Lung (tissue), 11 donors: ENCODE measurements at regions not wholly inside any gene's neighbourhood (a gene's known extent, or its start where the extent isn't known, plus 50 kb on each side); places are given as distances from the start of the nearest gene placed in this dataset.

Experiments
- ATAC-seq: fragments of 200-7000 bp; cut with Tn5 transposase; one replicate; pipeline ENCODE4 v1.9.1; 2020; ENCODE audit warnings: moderate number of reproducible peaks; ENCODE audit not compliant: insufficient read depth, low FRiP score
- DNase-seq, 3 donors: peaks; one replicate each; pipeline ENCODE4 v3.0.0-alpha.2; 2013 to 2017
- H3K27ac ChIP-seq, 2 donors: one replicate each; pipeline ENCODE4 v1.5.1; 2013; ENCODE audit warnings: mild to moderate bottlenecking in 2 of 2, moderate library complexity in 2 of 2, control low read depth in 1 of 2, inconsistent platforms in 1 of 2, low read depth in 1 of 2, low read length in 1 of 2
- H3K27me3 ChIP-seq, 3 donors: one replicate each; pipeline ENCODE4 v1.5.1; 2013; ENCODE audit warnings: low read length in 2 of 3; ENCODE audit not compliant: control insufficient read depth in 3 of 3, insufficient read depth in 3 of 3
- H3K36me3 ChIP-seq, 4 donors: one replicate each; pipeline ENCODE4 v1.5.1; 2013; ENCODE audit warnings: low read length in 4 of 4, mild to moderate bottlenecking in 1 of 4, moderate library complexity in 1 of 4; ENCODE audit not compliant: control insufficient read depth in 4 of 4, insufficient read depth in 4 of 4
- H3K4me1 ChIP-seq, 5 donors: one replicate each; pipeline ENCODE4 v1.5.1; 2013; ENCODE audit warnings: low read length in 5 of 5, mild to moderate bottlenecking in 2 of 5, moderate library complexity in 1 of 5; ENCODE audit not compliant: control insufficient read depth in 5 of 5, insufficient read depth in 5 of 5
- H3K4me3 ChIP-seq: one replicate; pipeline ENCODE4 v1.5.1; 2013; ENCODE audit warnings: mild to moderate bottlenecking, control low read depth, moderate library complexity
- H3K9ac ChIP-seq, 2 donors: one replicate each; pipeline ENCODE4 v1.5.1; 2013; ENCODE audit warnings: low read length in 2 of 2, control low read depth in 1 of 2; ENCODE audit not compliant: insufficient read depth in 1 of 2
- H3K9me3 ChIP-seq, 4 donors: one replicate each; pipeline ENCODE4 v1.5.1; 2013; ENCODE audit warnings: low read length in 3 of 4, mild to moderate bottlenecking in 1 of 4, moderate library complexity in 1 of 4; ENCODE audit not compliant: control insufficient read depth in 4 of 4, insufficient read depth in 3 of 4
- CTCF ChIP-seq: IDR thresholded peaks from 2 replicates; pipeline ENCODE4 v1.5.1; 2012; ENCODE audit warnings: mild to moderate bottlenecking; ENCODE audit errors: control extremely low read depth, extremely low read depth
- WGBS, 2 donors: extraction: QIAGEN DNeasy Blood & Tissue Kit; methylation state at CpG; one replicate each; pipeline ENCODE4 v1.1.7; 2013; 5-methylcytosine and 5-hydroxymethylcytosine counted together
- donor health status: control.
- donor health status: control.
- donor health status: Bipolar disorder and iron deficiency.
- donor health status: healthy.
- donor health status: DM: yes; HTN: yes; CAD: no.

GRCh38 chr10:10471758-10472157 lies 545.9 kb upstream of the CELF2 start:
- no peak overlapping the region for H3K9ac ChIP-seq
- 88 to 93% methylated on average over 1 of the region's 1 CpG for WGBS, 2 donors
- no peaks in the 10 kb centered on the region for H3K27me3 ChIP-seq
- H3K4me3 ChIP-seq: no peak overlapping the region
- ATAC-seq (no peak), DNase-seq (no peak)
- H3K36me3 ChIP-seq: no peaks in the 10 kb centered on the region
- TF ChIP-seq CTCF: no peak
- no peaks in the 10 kb centered on the region for H3K4me1 ChIP-seq
- H3K9me3 ChIP-seq: no peaks in the 10 kb centered on the region
- no peak overlapping the region for H3K27ac ChIP-seq

- H3K27ac ChIP-seq: no peak overlapping the region
- no peak overlapping the region for H3K4me3 ChIP-seq
- ATAC-seq (no peak), DNase-seq (no peak)
- no peaks in the 10 kb centered on the region for H3K9me3 ChIP-seq
- WGBS, 2 donors: 27 to 28% methylated on average over 2 of the region's 2 CpGs
- TF ChIP-seq CTCF: no peak
- no peaks in the 10 kb centered on the region for H3K27me3 ChIP-seq
- peaks cover 0 to 7% (median 0%) of the 10 kb centered on the region in 5 donors for H3K4me1 ChIP-seq
- no peak overlapping the region for H3K9ac ChIP-seq
- H3K36me3 ChIP-seq: no peaks in the 10 kb centered on the region
Observed at GRCh38 chr10:10475812-10476211, 541.9 kb upstream of the CELF2 start.

GRCh38 chr10:10477844-10478243 lies 539.8 kb upstream of the CELF2 start:
- no peaks in the 10 kb centered on the region for H3K36me3 ChIP-seq
- no peak for DNase-seq
- H3K4me3 ChIP-seq: no peak overlapping the region
- no peak for ATAC-seq
- TF ChIP-seq CTCF: no peak
- peaks cover 0 to 7% (median 0%) of the 10 kb centered on the region in 5 donors for H3K4me1 ChIP-seq
- no peak overlapping the region for H3K9ac ChIP-seq
- no peaks in the 10 kb centered on the region for H3K9me3 ChIP-seq
- 59 to 81% methylated on average over 2 of the region's 2 CpGs for WGBS, 2 donors
- H3K27ac ChIP-seq: no peak overlapping the region
- H3K27me3 ChIP-seq: no peaks in the 10 kb centered on the region

GRCh38 chr10:10479465-10479864 lies 538.2 kb upstream of the CELF2 start:
- no peak for TF ChIP-seq CTCF
- Histone ChIP-seq H3K9me3 (no peaks in the 10 kb centered on the region), H3K27ac (no peak overlapping the region), H3K27me3 (no peaks in the 10 kb centered on the region), H3K9ac (no peak overlapping the region), H3K4me3 (no peak overlapping the region), H3K36me3 (no peaks in the 10 kb centered on the region), H3K4me1 (peaks cover 0 to 7% (median 0%) of the 10 kb centered on the region in 5 donors)
- WGBS, 2 donors: 71 to 73% methylated on average over 9 of the region's 9 CpGs
- ATAC-seq (no peak), DNase-seq (no peak)
